Inflammatory macrophage treated with lipopolysaccharide for 1 hour (primary cell): ENCODE measurements at regions not wholly inside any gene's neighbourhood (a gene's known extent, or its start where the extent isn't known, plus 50 kb on each side); places are given as distances from the start of the nearest gene placed in this dataset.
A peak's percentile ranks its signal among the peaks of the same experiment; 100 is the strongest.
"Not testable (repeated sequence)": the region's sequence is repeated elsewhere in the genome, so short reads cannot be mapped to it uniquely, and the experiment has no call there.

Experiments
- DNase-seq, 2 donors: peaks; one replicate each; pipeline ENCODE4 v3.0.0-alpha.2; 2020 to 2022

- DNase-seq, result peak in 1 of 2 donors; percentile 38
Measured at GRCh38 chr17:78305801-78306200, 54.1 kb downstream of the SOCS3 start.

GRCh38 chr17:78304549-78305037, 55.3 kb downstream of the SOCS3 start:
- no peak for DNase-seq

- DNase-seq, result no peak
Measured at GRCh38 chr17:78302478-78302877, 57.4 kb downstream of the SOCS3 start.

- no peak for DNase-seq
Measured at GRCh38 chr17:78301821-78302213, 58.1 kb downstream of the SOCS3 start.

GRCh38 chr17:78300962-78301820, 58.7 kb downstream of the SOCS3 start:
- DNase-seq, result no peak

GRCh38 chr17:78299049-78299448, 60.8 kb downstream of the SOCS3 start:
- DNase-seq, result no peak

- DNase-seq, result peak; percentile 58 to 83
Measured at GRCh38 chr17:78294776-78295175, 63.3 kb downstream of the TMEM235 start.

GRCh38 chr17:78294356-78294755, 62.9 kb downstream of the TMEM235 start:
- DNase-seq, result no peak

GRCh38 chr17:78293151-78293550, 61.7 kb downstream of the TMEM235 start:
- DNase-seq, result not testable (repeated sequence)

- DNase-seq, result no peak
Measured at GRCh38 chr17:78291944-78292910, 60.8 kb downstream of the TMEM235 start.

GRCh38 chr17:78290721-78291120, 59.3 kb downstream of the TMEM235 start:
- no peak for DNase-seq
